Fibroblast of peridontal ligament (primary cell): ENCODE measurements at regions not wholly inside any gene's neighbourhood (a gene's known extent, or its start where the extent isn't known, plus 50 kb on each side); places are given as distances from the start of the nearest gene placed in this dataset.

Source experiments
- DNase-seq: peaks from one replicate; pipeline ENCODE4 v3.0.0-alpha.2; 2010; ENCODE audit errors: extremely low read depth

- DNase-seq, result no peak
Observed at GRCh38 chr1:195428927-195429326, 1179.3 kb downstream of the KCNT2 start.

DNA sequence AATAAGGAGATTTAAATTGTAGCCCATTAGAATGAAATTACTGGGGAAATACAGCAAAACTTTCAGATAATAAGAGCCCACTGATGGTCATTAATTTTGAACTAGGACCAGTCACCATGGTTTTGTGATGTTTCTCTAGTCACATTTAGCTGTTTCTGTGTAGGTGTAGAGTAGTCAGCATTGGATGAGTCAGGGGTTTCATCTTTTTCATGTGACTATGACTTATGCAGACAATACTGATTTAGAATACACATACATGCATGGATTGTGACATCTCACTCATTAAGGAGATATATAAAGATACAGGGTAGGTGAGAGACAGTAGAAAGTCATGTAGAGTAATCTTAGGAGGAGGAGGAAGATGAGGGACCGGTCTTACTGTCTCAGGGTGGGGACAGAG is 1192.7 kb downstream of the KCNT2 start:
- DNase-seq, result no peak

DNA sequence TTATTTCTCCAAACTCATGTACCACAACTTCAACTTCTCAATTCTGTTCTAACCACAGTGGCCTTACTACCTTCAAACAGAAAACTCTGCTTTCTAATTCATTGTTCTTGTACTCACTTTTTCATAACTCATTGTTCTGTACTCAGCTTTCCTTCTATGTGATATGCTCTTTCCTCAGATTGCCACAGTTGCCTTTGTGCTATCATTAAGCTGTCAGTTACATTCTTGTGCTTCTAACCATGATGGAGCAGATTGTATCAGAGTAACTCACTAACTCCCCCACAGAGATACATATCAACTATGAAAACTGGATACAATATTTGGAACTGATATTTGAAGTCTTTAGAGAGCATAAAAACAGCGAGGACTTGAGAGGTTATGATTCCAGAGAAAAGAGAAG is 1213.7 kb downstream of the KCNT2 start:
- no peak for DNase-seq

GRCh38 chr1:195376190-195376589 is 1232.0 kb downstream of the KCNT2 start:
- peak; percentile 6 for DNase-seq

DNA sequence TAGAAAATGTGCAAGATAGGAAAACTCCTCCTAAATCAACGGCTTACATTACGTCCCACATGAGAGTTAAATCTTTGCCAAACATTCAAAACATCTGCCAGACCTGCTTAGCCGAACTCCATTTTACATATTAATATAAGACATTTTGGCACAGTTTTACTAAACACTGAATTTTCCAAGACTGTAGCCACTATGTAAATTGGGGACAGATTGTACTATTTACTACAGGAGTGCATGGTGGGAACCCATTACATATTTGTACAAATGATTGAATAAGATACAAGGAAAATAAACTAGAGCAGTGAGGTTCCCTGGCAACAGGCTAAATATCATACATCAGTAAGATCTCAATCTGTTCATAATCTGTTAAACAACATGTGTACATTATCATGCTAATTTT is 1234.4 kb downstream of the KCNT2 start:
- DNase-seq, result peak; percentile 29

DNA sequence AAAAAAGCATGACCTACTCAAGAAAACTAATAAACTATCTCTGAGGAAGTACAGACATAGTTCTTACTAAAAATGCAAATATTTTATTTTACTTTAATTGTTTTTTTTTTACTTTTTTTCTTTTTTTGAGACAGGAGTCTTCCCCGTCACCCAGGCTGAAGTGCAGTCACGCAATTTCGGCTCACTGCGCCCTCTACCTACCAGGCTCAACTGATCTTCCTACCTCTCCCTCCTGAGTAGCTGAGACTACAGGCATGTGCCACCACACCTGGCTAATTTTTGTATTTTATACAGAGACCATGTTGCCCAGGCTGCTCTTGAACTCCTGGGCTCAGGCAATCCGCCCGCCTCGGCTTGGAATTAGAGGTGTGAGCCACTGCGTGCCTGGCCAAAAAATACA is 1263.1 kb downstream of the KCNT2 start:
- no peak for DNase-seq

DNA sequence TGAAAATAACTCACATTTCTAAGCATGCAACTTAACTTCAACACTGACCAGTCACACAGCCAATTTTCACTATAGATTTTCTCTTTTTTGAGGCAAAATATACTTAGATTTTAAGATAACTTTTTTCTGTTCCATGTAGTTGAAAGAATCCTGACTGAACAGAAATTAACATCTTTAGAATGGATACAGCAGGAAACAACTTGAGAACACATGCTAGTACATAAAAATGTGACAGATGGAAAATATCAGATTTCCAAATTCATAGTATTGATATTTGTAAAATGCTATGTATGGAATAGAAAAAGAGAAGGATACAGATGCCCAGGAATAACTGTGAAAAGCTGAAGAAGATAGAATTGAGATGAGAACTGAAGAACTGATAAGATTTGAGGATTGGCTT is 1270.6 kb downstream of the KCNT2 start:
- no peak for DNase-seq

DNA sequence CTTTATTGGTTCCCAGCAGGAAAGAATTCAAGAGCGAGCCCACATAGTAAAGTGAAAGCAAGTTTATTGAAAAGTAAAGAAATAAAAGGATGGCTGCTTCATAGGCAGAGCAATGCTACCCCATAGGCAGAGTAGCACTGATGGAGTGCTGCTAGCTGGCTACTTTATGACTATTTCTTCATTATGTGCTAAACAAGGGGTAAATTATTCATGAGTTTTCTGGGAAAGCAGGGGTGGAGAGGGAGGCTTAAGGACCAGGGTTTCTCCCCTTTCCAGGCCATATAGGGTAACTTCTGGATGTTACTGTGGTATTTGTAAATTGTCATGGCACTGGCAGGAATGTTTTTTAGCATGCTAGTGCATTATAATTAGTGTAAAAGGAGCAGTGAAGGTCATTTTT is 1271.4 kb downstream of the KCNT2 start:
- DNase-seq, result peak; percentile 1

DNA sequence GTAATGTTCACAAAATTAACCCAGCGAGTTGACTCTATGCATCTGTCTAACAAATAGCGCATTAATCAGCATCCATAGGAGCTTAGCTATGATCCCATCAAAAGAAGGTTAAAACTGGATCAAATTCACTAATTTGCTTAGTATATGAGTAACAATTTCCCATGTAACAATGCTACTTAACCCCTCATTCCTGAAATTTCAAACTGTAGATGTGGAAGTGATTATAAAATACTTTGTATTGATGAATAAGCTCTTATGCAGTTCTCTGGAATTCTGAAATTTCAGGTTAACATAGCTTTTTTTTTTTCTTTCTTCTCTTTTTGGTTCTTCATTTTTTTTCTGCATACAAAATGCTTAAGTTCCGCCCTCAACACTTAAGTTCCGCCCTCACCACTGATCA is 1272.7 kb downstream of the KCNT2 start:
- DNase-seq, result peak; percentile 12

GRCh38 chr1:195332102-195332501 is 1276.1 kb downstream of the KCNT2 start:
- no peak for DNase-seq

GRCh38 chr1:195328681-195329080 is 1279.6 kb downstream of the KCNT2 start:
- peak; percentile 53 for DNase-seq

GRCh38 chr1:195328102-195328501 is 1280.1 kb downstream of the KCNT2 start:
- DNase-seq, result peak; percentile 28

- DNase-seq, result no peak
Observed at GRCh38 chr1:195327361-195327760, 1280.9 kb downstream of the KCNT2 start.

DNA sequence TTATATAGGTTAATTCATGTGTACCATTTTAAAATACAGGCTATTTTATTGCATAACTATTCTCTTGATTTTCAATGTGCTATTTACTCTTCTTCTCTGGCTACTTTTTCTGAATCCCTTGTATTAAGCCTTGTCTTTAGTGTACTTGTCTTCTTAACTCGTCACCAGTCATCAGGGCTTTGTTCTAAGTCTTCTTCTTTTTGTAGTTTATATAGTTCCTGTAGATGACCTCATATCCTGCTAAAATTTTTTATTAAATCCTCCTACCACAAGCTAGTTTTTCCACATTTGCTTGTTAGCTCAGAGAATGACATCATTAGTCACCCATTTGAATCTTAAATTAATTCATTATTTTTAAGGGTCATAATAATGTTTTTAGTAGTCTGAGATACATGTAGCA is 1281.9 kb downstream of the KCNT2 start:
- DNase-seq, result no peak

GRCh38 chr1:195325181-195325580 is 1283.1 kb downstream of the KCNT2 start:
- DNase-seq, result no peak

DNA sequence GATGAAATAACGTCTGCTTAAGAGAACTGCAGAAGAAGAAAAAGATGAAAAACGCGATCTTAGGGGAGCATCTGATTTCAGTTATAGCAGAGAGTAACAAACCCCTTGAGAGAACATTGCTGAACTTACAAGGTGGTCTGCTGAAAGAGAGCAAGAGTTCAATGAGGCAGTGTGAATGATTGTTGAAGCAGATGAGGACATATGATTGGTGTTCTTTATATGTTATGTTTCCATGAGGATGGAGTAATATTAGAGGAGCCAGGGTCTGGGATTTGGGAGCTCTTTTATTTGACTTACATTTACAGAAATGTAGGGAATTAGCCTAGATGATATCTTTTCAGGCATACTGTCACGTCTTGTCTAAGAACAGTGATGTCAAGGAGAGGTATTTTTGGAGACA is 1302.0 kb downstream of the KCNT2 start:
- peak; percentile 1 for DNase-seq

GRCh38 chr1:195294911-195295310 is 1313.3 kb downstream of the KCNT2 start:
- no peak for DNase-seq

GRCh38 chr1:195278644-195279043 is 1329.6 kb downstream of the KCNT2 start:
- no peak for DNase-seq

DNA sequence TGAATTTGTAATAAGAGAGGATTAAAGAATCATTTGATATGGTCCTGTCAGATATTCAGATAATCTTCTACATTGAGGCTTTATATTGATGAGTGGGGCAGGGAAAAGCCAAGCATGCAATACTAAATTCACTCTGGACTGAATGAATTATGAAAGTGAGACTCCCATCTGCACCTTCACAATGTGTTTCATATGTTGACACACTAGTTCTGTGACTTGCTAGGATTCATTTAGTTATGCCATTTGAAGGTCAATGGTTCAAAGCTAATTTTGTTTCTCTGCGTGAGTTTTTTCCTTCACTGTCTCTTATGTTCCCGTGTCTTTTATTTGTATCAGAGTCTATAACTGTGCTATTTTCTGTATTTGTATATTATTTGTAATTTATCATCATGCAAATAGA is 1332.5 kb downstream of the KCNT2 start:
- no peak for DNase-seq

DNA sequence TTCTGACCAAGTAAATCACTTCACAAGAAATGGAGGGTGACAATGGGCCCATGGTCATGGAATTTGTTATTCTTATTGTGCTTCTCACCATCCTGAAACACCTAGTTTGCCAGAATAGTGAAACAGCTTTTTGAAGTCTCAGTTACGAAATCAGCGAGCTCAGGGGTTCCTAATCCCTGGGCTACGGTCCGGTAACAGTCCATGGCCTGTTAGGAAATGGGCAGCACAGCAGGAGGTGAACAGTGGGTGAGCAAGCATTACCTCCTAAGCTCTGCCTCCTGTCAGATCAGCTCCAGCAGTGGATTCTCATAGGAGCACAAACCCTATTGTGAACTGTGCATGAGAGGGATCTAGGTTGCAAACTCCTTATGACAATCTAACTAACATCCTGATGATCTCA is 1356.3 kb downstream of the KCNT2 start:
- DNase-seq, result no peak

DNA sequence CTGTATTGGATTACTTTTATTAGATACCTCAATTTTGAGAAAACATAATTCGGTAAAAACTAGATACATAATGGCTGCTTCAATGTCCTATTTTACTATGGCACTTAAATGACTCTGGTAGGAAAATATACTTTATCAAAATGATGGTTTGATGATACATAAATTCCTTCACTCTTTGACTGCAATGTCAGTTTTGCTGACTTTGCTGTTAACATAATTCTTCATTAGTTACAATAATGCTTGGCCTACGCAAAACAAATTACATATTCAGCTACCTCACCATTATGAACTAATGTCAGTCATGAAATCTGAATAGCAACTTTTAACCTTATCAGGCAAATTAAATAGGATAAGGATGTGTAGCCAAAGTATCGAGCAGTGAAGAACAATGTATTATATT is 1364.7 kb downstream of the KCNT2 start:
- DNase-seq, result no peak

- no peak for DNase-seq
Observed at GRCh38 chr1:195241066-195241465, 1367.2 kb downstream of the KCNT2 start.

DNA sequence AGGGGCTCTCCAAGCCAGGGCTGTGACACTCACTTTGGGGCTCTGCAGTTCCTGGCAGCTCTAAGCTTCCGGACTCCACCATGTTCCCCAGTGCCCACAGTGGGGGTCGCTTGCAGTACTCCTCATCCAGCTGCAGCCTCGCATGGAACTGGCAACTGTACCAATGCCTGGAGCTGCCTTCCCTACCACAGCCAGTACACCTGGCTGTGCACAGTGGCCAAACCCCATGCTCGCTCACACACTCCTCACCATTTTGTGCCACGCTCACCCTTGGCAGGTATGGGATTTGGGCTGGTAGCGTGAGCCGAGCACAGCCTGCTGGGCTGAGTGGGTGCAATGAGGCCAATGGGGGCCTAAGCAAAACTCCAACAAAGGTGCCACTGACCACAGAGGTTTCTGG is 1369.9 kb downstream of the KCNT2 start:
- no peak for DNase-seq

GRCh38 chr1:195236991-195237889 is 1371.0 kb downstream of the KCNT2 start:
- DNase-seq, result no peak
